ENCODE measurements at regions not wholly inside any gene's neighbourhood (a gene's known extent, or its start where the extent isn't known, plus 50 kb on each side); places are given as distances from the start of the nearest gene placed in this dataset.
"Not testable (repeated sequence)": the region's sequence is repeated elsewhere in the genome, so short reads cannot be mapped to it uniquely, and the experiment has no call there.

GRCh38 chr9:135366104-135366503 lies 113.5 kb upstream of the PPP1R26 start:
- no peak for DNase-seq

GRCh38 chr9:135369412-135369990 lies 110.1 kb upstream of the PPP1R26 start:
- no peak for DNase-seq

- no peak for DNase-seq
These were observed 108.9 kb upstream of the PPP1R26 start for GRCh38 chr9:135370411-135371375.

GRCh38 chr9:135371535-135371934 lies 108.0 kb upstream of the PPP1R26 start:
- no peak for DNase-seq

- DNase-seq: no peak
These were observed 107.5 kb upstream of the PPP1R26 start for GRCh38 chr9:135372036-135372435.

GRCh38 chr9:135372501-135373008 lies 107.0 kb upstream of the PPP1R26 start:
- no peak for DNase-seq

GRCh38 chr9:135373151-135373685 lies 106.4 kb upstream of the PPP1R26 start:
- DNase-seq: no peak

GRCh38 chr9:135373820-135374219 lies 105.8 kb upstream of the PPP1R26 start:
- no peak for DNase-seq

- no peak for DNase-seq
These were observed 105.0 kb upstream of the PPP1R26 start for GRCh38 chr9:135374591-135374990.

- no peak for DNase-seq
These were observed 104.6 kb upstream of the PPP1R26 start for GRCh38 chr9:135375001-135375400.

- DNase-seq: no peak
These were observed 102.9 kb upstream of the PPP1R26 start for GRCh38 chr9:135376511-135377265.

- no peak for DNase-seq
These were observed 102.2 kb upstream of the PPP1R26 start for GRCh38 chr9:135377431-135377830.

GRCh38 chr9:135378751-135379150 lies 100.8 kb upstream of the PPP1R26 start:
- no peak for DNase-seq

- DNase-seq: peak; percentile 34
These were observed 99.9 kb upstream of the PPP1R26 start for GRCh38 chr9:135379540-135380267.

GRCh38 chr9:135380311-135380960 lies 99.1 kb upstream of the PPP1R26 start:
- no peak for DNase-seq

GRCh38 chr9:135381762-135382310 lies 97.7 kb upstream of the PPP1R26 start:
- DNase-seq: no peak

- no peak for DNase-seq
These were observed 95.4 kb upstream of the PPP1R26 start for GRCh38 chr9:135384226-135384625.

GRCh38 chr9:135384815-135385405 lies 94.7 kb upstream of the PPP1R26 start:
- DNase-seq: not testable (repeated sequence)

- no peak for DNase-seq
These were observed 93.8 kb upstream of the PPP1R26 start for GRCh38 chr9:135385793-135386192.

- DNase-seq: no peak
These were observed 91.6 kb upstream of the PPP1R26 start for GRCh38 chr9:135387976-135388375.

GRCh38 chr9:135388530-135388929 lies 91.1 kb upstream of the PPP1R26 start:
- no peak for DNase-seq
